H1 (cell line): ENCODE measurements at regions not wholly inside any gene's neighbourhood (a gene's known extent, or its start where the extent isn't known, plus 50 kb on each side); places are given as distances from the start of the nearest gene placed in this dataset.

Experiments
- CTCF ChIA-PET: fragments of 300-600 bp; sonication (Branson Sonifier 250); formaldehyde crosslinking; loops from one replicate; lab custom pipeline; 2021; ENCODE audit not compliant: partially characterized antibody; lab: Charles Lee
- POLR2A ChIA-PET: fragments of 300-600 bp; sonication (Branson Sonifier 250); formaldehyde crosslinking; loops from one replicate; lab custom pipeline; 2021; ENCODE audit warnings: inconsistent platforms; ENCODE audit not compliant: partially characterized antibody; lab: Charles Lee
- DNase-seq, 2 experiments: peaks; one replicate each; pipeline versions ENCODE4 v3.0.0 to v3.0.0-alpha.2; 2010 to 2022; ENCODE audit warnings: low spot score in 2 of 2, low read depth in 1 of 2, mixed read lengths in 1 of 2
- FAIRE-seq: peaks from 2 replicates; lab custom pipeline; 2011; peaks lifted over from hg19 to GRCh38; lab: Jason Lieb, UNC
- H2AFZ ChIP-seq: 2 replicates; pipeline ENCODE4 v1.8.1; 2012; ENCODE audit warnings: low read length, inconsistent platforms
- H2AK5ac ChIP-seq: 2 replicates; pipeline ENCODE4 v1.6.1; 2013; ENCODE audit warnings: low read depth, low read length
- H2BK120ac ChIP-seq: replicated peaks from 2 replicates; pipeline ENCODE3; 2013; ENCODE audit warnings: low read depth, low read length, inconsistent platforms
- H2BK12ac ChIP-seq: 2 replicates; pipeline ENCODE4 v1.6.1; 2013; ENCODE audit warnings: low read depth, low read length
- H2BK15ac ChIP-seq: 2 replicates; pipeline ENCODE4 v1.6.1; 2013; ENCODE audit warnings: low read length
- H2BK20ac ChIP-seq: 2 replicates; pipeline ENCODE4 v1.6.1; 2013; ENCODE audit warnings: low read length
- H2BK5ac ChIP-seq: 2 replicates; pipeline ENCODE4 v1.6.1; 2013; ENCODE audit warnings: low read depth, low read length
- H3K14ac ChIP-seq: 2 replicates; pipeline ENCODE4 v1.6.1; 2013; ENCODE audit warnings: inconsistent platforms; ENCODE audit not compliant: insufficient read length
- H3K18ac ChIP-seq: 2 replicates; pipeline ENCODE4 v1.6.1; 2013; ENCODE audit warnings: low read length; ENCODE audit errors: extremely low read depth
- H3K23ac ChIP-seq: 2 replicates; pipeline ENCODE4 v1.6.1; 2013; ENCODE audit warnings: inconsistent platforms; ENCODE audit not compliant: insufficient read length
- H3K23me2 ChIP-seq: 2 replicates; pipeline ENCODE4 v1.6.1; 2013; ENCODE audit warnings: low read depth, low read length
- H3K27ac ChIP-seq: 2 replicates; pipeline ENCODE4 v1.6.1; 2011; ENCODE audit warnings: low read depth, low read length, inconsistent platforms
- H3K27me3 ChIP-seq, 4 experiments: replicated peaks in 1 of 4; 1 replicate in 1 of 4; 2 replicates in 3 of 4; pipeline versions ENCODE4 v1.6.1 to v1.8.1; 2011 to 2013; ENCODE audit warnings: low read length in 3 of 4, mild to moderate bottlenecking in 3 of 4, inconsistent platforms in 2 of 4, mixed read lengths in 2 of 4, moderate library complexity in 1 of 4; ENCODE audit not compliant: control insufficient read depth in 3 of 4, insufficient read depth in 3 of 4; ENCODE audit errors: extremely low read depth in 1 of 4
- H3K36me3 ChIP-seq, 4 experiments: 2 replicates each; pipeline versions ENCODE4 v1.6.1 to v1.8.1; 2011 to 2013; ENCODE audit warnings: mild to moderate bottlenecking in 4 of 4, low read length in 3 of 4, moderate library complexity in 2 of 4, control low read depth in 1 of 4, inconsistent platforms in 1 of 4; ENCODE audit not compliant: insufficient read depth in 4 of 4, control insufficient read depth in 2 of 4
- H3K4ac ChIP-seq: replicated peaks from 2 replicates; pipeline ENCODE3; 2013; ENCODE audit warnings: low read length, low read depth, mixed read lengths, inconsistent platforms; ENCODE audit not compliant: insufficient read length
- H3K4me1 ChIP-seq, 4 experiments: replicated peaks in 1 of 4; 1 replicate in 1 of 4; 2 replicates in 3 of 4; pipeline versions ENCODE4 v1.6.1 to v1.8.1; 2011 to 2013; ENCODE audit warnings: low read length in 3 of 4, inconsistent platforms in 2 of 4, mixed read lengths in 1 of 4; ENCODE audit not compliant: insufficient read depth in 4 of 4, control insufficient read depth in 3 of 4
- H3K4me2 ChIP-seq, 2 experiments: 2 replicates each; pipeline versions ENCODE4 v1.6.1 to v1.8.1; 2011 to 2013; ENCODE audit warnings: low read depth in 2 of 2, low read length in 2 of 2, control low read depth in 1 of 2, inconsistent platforms in 1 of 2, mild to moderate bottlenecking in 1 of 2; ENCODE audit not compliant: insufficient read depth in 1 of 2
- H3K4me3 ChIP-seq, 4 experiments: fragments of 200-600, 300-600 bp in 1 of 4; sonication (generic), shearing (Covaris generic), sonication (Bioruptor Twin) in 1 of 4; 2 replicates each; pipeline versions ENCODE4 v1.5.1 to v1.8.1; 2011 to 2016; ENCODE audit warnings: low read length in 4 of 4, low read depth in 3 of 4, control low read depth in 2 of 4, inconsistent platforms in 2 of 4, mild to moderate bottlenecking in 2 of 4, mixed read lengths in 1 of 4, moderate library complexity in 1 of 4; ENCODE audit not compliant: insufficient read depth in 2 of 4; ENCODE audit errors: extremely low read depth in 1 of 4
- H3K56ac ChIP-seq: replicated peaks from 2 replicates; pipeline ENCODE3; 2013; ENCODE audit warnings: low read depth, mild to moderate bottlenecking, mixed read lengths, low read length, inconsistent platforms; ENCODE audit not compliant: insufficient read length
- H3K79me1 ChIP-seq: 2 replicates; pipeline ENCODE4 v1.6.1; 2013; ENCODE audit warnings: low read depth, low read length, control low read depth
- H3K79me2 ChIP-seq, 2 experiments: 2 replicates each; pipeline versions ENCODE4 v1.6.1 to v1.8.1; 2012 to 2013; ENCODE audit warnings: low read length in 2 of 2, mild to moderate bottlenecking in 2 of 2, inconsistent platforms in 1 of 2; ENCODE audit not compliant: insufficient read depth in 2 of 2, control insufficient read depth in 1 of 2
- H3K9ac ChIP-seq, 4 experiments: replicated peaks in 1 of 4; 1 replicate in 1 of 4; 2 replicates in 3 of 4; pipeline versions ENCODE4 v1.6.1 to v1.8.1; 2011 to 2013; ENCODE audit warnings: low read depth in 3 of 4, low read length in 3 of 4, control low read depth in 2 of 4, mild to moderate bottlenecking in 2 of 4, moderate library complexity in 2 of 4, inconsistent platforms in 1 of 4; ENCODE audit errors: extremely low read depth in 1 of 4
- H3K9me3 ChIP-seq, 2 experiments: 2 replicates each; pipeline versions ENCODE4 v1.6.1 to v1.8.1; 2012 to 2013; ENCODE audit warnings: mild to moderate bottlenecking in 2 of 2, moderate library complexity in 2 of 2, control low read depth in 1 of 2, inconsistent platforms in 1 of 2, low read depth in 1 of 2, low read length in 1 of 2, mixed read lengths in 1 of 2; ENCODE audit not compliant: insufficient read depth in 2 of 2
- H4K20me1 ChIP-seq, 2 experiments: replicated peaks in 1 of 2; 2 replicates each; pipeline versions ENCODE3 to v1.8.1; 2011 to 2013; ENCODE audit warnings: inconsistent platforms in 2 of 2, low read length in 2 of 2, mild to moderate bottlenecking in 1 of 2; ENCODE audit not compliant: insufficient read depth in 2 of 2, control insufficient read depth in 1 of 2
- H4K5ac ChIP-seq: 2 replicates; pipeline ENCODE4 v1.6.1; 2013; ENCODE audit warnings: low read length, low read depth, mixed read lengths, inconsistent platforms; ENCODE audit not compliant: insufficient read length
- H4K8ac ChIP-seq: 2 replicates; pipeline ENCODE4 v1.8.0; 2013; ENCODE audit warnings: mild to moderate bottlenecking, moderate library complexity, low read length, inconsistent platforms; ENCODE audit not compliant: insufficient read depth; ENCODE audit errors: extremely low read depth
- H4K91ac ChIP-seq: replicated peaks from 2 replicates; pipeline ENCODE3; 2013; ENCODE audit warnings: low read length, mixed read lengths, inconsistent platforms; ENCODE audit not compliant: insufficient read length
- CHD2 ChIP-seq: IDR thresholded peaks from 2 replicates; pipeline ENCODE4 v1.6.1; 2012; ENCODE audit warnings: low read length, improper control_type of control experiment
- CREB1 ChIP-seq: IDR thresholded peaks from 2 replicates; pipeline ENCODE4 v1.6.1; 2012; ENCODE audit warnings: inconsistent platforms
- GTF2F1 ChIP-seq: IDR thresholded peaks from 2 replicates; pipeline ENCODE4 v1.6.1; 2012; ENCODE audit warnings: low read depth, low read length, improper control_type of control experiment, borderline replicate concordance
- JUN ChIP-seq: IDR thresholded peaks from 2 replicates; pipeline ENCODE4 v1.6.1; 2011; ENCODE audit warnings: low read depth, mild to moderate bottlenecking, improper control_type of control experiment, low read length
- RAD21 ChIP-seq, 2 experiments: IDR thresholded peaks in 1 of 2; conservative IDR thresholded peaks in 1 of 2; 2 replicates each; pipeline ENCODE4 v1.6.1; 2011; ENCODE audit warnings: low read depth in 2 of 2, low read length in 2 of 2, improper control_type of control experiment in 1 of 2, inconsistent platforms in 1 of 2, mild to moderate bottlenecking in 1 of 2, moderate library complexity in 1 of 2
- SP1 ChIP-seq: IDR thresholded peaks from 2 replicates; pipeline ENCODE4 v1.6.1; 2011; ENCODE audit warnings: low read depth, low read length
- SP2 ChIP-seq: IDR thresholded peaks from 2 replicates; pipeline ENCODE4 v1.6.1; 2012; ENCODE audit warnings: mild to moderate bottlenecking, low read length, inconsistent platforms
- TBP ChIP-seq: IDR thresholded peaks from 2 replicates; pipeline ENCODE4 v1.6.1; 2011; ENCODE audit warnings: low read depth, low read length, improper control_type of control experiment
- USF2 ChIP-seq: IDR thresholded peaks from 2 replicates; pipeline ENCODE4 v1.6.1; 2011; ENCODE audit warnings: low read length, improper control_type of control experiment
- WGBS, 2 experiments: shearing (Covaris generic) in 1 of 2; methylation state at CpG; one replicate each; pipeline versions ENCODE4 v1.1.6 to v1.1.7; 2013 to 2015; ENCODE audit warnings: low lambda C conversion rate in 2 of 2, mixed read lengths in 2 of 2, inconsistent platforms in 1 of 2, low coverage in 1 of 2, missing lambda C conversion rate in 1 of 2; ENCODE audit not compliant: insufficient replicate concordance in 2 of 2, insufficient coverage in 1 of 2, insufficient read length in 1 of 2; ENCODE audit errors: extremely low coverage in 1 of 2, missing lambda C conversion rate in 1 of 2; 5-methylcytosine and 5-hydroxymethylcytosine counted together

DNA sequence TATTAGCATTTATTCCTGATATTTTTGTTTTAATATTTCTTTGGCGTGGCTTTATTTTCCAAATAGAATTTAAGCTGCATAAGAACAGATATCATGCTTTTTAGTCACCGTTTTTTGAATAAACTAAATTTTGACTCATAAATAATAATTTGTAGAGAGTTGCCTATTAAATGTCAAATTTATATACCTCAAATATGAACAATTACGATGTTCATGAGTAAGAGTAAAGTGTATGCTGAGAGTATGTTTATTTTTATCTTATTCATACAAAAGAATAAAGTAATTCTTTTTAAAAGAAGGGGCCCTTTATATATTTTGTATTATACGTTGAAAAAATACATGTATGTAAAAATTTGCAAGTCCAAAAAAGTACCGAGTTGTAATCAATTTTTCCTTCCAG lies 126.5 kb upstream of the NRIP1 start:
- Histone ChIP-seq H2AK5ac (no peak overlapping the region), H3K4me2 (no peak overlapping the region), H3K23me2 (no peaks in the 10 kb centered on the region), H3K36me3 (no peaks in the 10 kb centered on the region), H3K14ac (no peak overlapping the region), H4K5ac (no peak overlapping the region), H2BK120ac (no peak overlapping the region), H4K8ac (no peak overlapping the region), H3K18ac (no peak overlapping the region), H4K20me1 (no peaks in the 10 kb centered on the region), H3K27ac (no peak overlapping the region), H3K27me3 (no peaks in the 10 kb centered on the region), H3K56ac (no peak overlapping the region), H2BK20ac (no peak overlapping the region), H2AFZ (no peak overlapping the region), H3K4me3 (no peak overlapping the region), H2BK15ac (no peak overlapping the region), H2BK12ac (no peak overlapping the region), H3K9me3 (no peaks in the 10 kb centered on the region), H3K9ac (no peak overlapping the region), H4K91ac (no peak overlapping the region), H3K23ac (no peak overlapping the region), H3K79me1 (no peaks in the 10 kb centered on the region), H3K4me1 (no peaks in the 10 kb centered on the region), H3K4ac (no peak overlapping the region), H3K79me2 (no peaks in the 10 kb centered on the region), H2BK5ac (no peak overlapping the region)
- TF ChIP-seq RAD21 (IDR thresholded peaks at IDR 0.05 in 1 of 2, conservative IDR thresholded peaks at IDR 0.05 in 1 of 2; ENCODE audit: low read depth in 2 of 2, low read length in 2 of 2) (no peak), SP1 (no peak), CHD2 (no peak), TBP (no peak), GTF2F1 (no peak), JUN (no peak), CREB1 (no peak), USF2 (no peak), SP2 (no peak)
- WGBS, 2 experiments, result 91% methylated on average over 5 of the region's 5 CpGs; no CpG with 5 or more reads in 1 of the 2 experiments
- no peak for FAIRE-seq
- POLR2A ChIA-PET, result no interaction called here
- CTCF ChIA-PET, result no interaction called here
- no peak for DNase-seq
